ENCODE measurements at regions not wholly inside any gene's neighbourhood (a gene's known extent, or its start where the extent isn't known, plus 50 kb on each side); places are given as distances from the start of the nearest gene placed in this dataset.

DNA sequence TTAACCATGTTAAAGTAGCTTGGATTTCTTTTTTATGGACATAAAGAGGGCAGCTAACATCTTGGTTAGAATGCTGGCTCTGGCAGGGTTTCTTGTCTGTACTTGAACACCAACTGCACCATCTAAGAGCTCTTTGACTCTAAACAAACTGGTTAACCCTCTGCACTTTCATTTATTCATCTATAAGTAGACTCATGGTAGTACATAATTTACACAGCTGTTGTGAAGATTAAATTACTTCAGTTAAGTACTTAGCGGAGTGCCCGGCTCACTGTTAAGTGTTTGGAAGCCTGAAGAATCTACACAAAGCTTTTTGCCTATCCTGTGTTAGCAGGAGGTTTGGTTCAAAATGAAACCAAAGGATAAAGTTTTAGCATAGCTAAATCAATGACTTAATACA lies 846.2 kb upstream of the API5 start:
- TF ChIP-seq CTCF (IDR thresholded peaks at IDR 0.05; ENCODE audit: borderline replicate concordance, extremely low read depth, low read length, poor library complexity, severe bottlenecking) (no peak), EZH2 (IDR thresholded peaks at IDR 0.05; ENCODE audit: borderline replicate concordance, low read depth, low read length, severe bottlenecking) (no peak)

Measured in DND-41 (cell line).